H9 (cell line): ENCODE measurements at regions not wholly inside any gene's neighbourhood (a gene's known extent, or its start where the extent isn't known, plus 50 kb on each side); places are given as distances from the start of the nearest gene placed in this dataset.

Experiments used
- DNase-seq: peaks from one replicate; pipeline ENCODE4 v3.0.0-alpha.2; 2017
- H2AFZ ChIP-seq: one replicate; pipeline ENCODE4 v1.6.1; 2013; ENCODE audit warnings: mild to moderate bottlenecking, low read length, control low read depth, moderate library complexity
- H2AK5ac ChIP-seq: 2 replicates; pipeline ENCODE4 v1.6.1; 2013; ENCODE audit warnings: low read length, control low read depth, mixed read lengths; ENCODE audit not compliant: insufficient read length
- H2BK120ac ChIP-seq: one replicate; pipeline ENCODE4 v1.6.1; 2013; ENCODE audit warnings: low read depth, mild to moderate bottlenecking, low read length, control low read depth, inconsistent platforms; ENCODE audit not compliant: poor library complexity, severe bottlenecking
- H2BK12ac ChIP-seq: 2 replicates; pipeline ENCODE4 v1.6.1; 2013; ENCODE audit warnings: low read length, control low read depth, mixed read lengths, low read depth; ENCODE audit not compliant: insufficient read length
- H2BK15ac ChIP-seq: 2 replicates; pipeline ENCODE4 v1.6.1; 2013; ENCODE audit warnings: low read depth, low read length, control low read depth
- H2BK20ac ChIP-seq: one replicate; pipeline ENCODE4 v1.6.1; 2013; ENCODE audit warnings: low read depth, mild to moderate bottlenecking, low read length, control low read depth, inconsistent platforms; ENCODE audit not compliant: poor library complexity, severe bottlenecking
- H2BK5ac ChIP-seq: 2 replicates; pipeline ENCODE4 v1.6.1; 2013; ENCODE audit warnings: low read length, control low read depth, mixed read lengths; ENCODE audit not compliant: insufficient read length
- H3K14ac ChIP-seq: 2 replicates; pipeline ENCODE4 v1.6.1; 2013; ENCODE audit warnings: low read length, control low read depth; ENCODE audit not compliant: insufficient read depth
- H3K18ac ChIP-seq: 2 replicates; pipeline ENCODE4 v1.6.1; 2013; ENCODE audit warnings: low read depth, mild to moderate bottlenecking, mixed read lengths, low read length, control low read depth; ENCODE audit not compliant: insufficient read length
- H3K23ac ChIP-seq: 2 replicates; pipeline ENCODE4 v1.6.1; 2013; ENCODE audit warnings: low read length, control low read depth, mixed read lengths, low read depth; ENCODE audit not compliant: insufficient read length
- H3K23me2 ChIP-seq: 2 replicates; pipeline ENCODE4 v1.6.1; 2013; ENCODE audit warnings: low read depth, mild to moderate bottlenecking, mixed read lengths, low read length, control low read depth; ENCODE audit not compliant: insufficient read length, poor library complexity, severe bottlenecking
- H3K27ac ChIP-seq: 2 replicates; pipeline ENCODE4 v1.5.1; 2013; ENCODE audit warnings: low read length, control low read depth, mixed read lengths, low read depth; ENCODE audit not compliant: insufficient read length
- H3K27me3 ChIP-seq: 2 replicates; pipeline ENCODE4 v1.6.1; 2013; ENCODE audit warnings: low read length, control low read depth, inconsistent platforms; ENCODE audit not compliant: insufficient read depth
- H3K4ac ChIP-seq: 2 replicates; pipeline ENCODE4 v1.6.1; 2013; ENCODE audit warnings: low read depth, mild to moderate bottlenecking, control low read depth, inconsistent platforms, low read length, moderate library complexity
- H3K4me1 ChIP-seq: 2 replicates; pipeline ENCODE4 v1.6.1; 2013; ENCODE audit warnings: low read length, control low read depth, inconsistent platforms; ENCODE audit not compliant: insufficient read depth
- H3K4me2 ChIP-seq: 2 replicates; pipeline ENCODE4 v1.6.1; 2013; ENCODE audit warnings: low read length, control low read depth, mixed read lengths; ENCODE audit not compliant: insufficient read length, insufficient read depth
- H3K56ac ChIP-seq: 2 replicates; pipeline ENCODE4 v1.6.1; 2013; ENCODE audit warnings: low read depth, mild to moderate bottlenecking, mixed read lengths, low read length, control low read depth; ENCODE audit not compliant: insufficient read length
- H3K79me1 ChIP-seq: 2 replicates; pipeline ENCODE4 v1.6.1; 2013; ENCODE audit warnings: low read depth, mild to moderate bottlenecking, moderate library complexity, low read length, control low read depth, inconsistent platforms; ENCODE audit not compliant: insufficient read depth, poor library complexity, severe bottlenecking
- H3K79me2 ChIP-seq: 2 replicates; pipeline ENCODE4 v1.6.1; 2013; ENCODE audit warnings: low read length, control low read depth, inconsistent platforms; ENCODE audit not compliant: insufficient read depth
- H3K9ac ChIP-seq: 2 replicates; pipeline ENCODE4 v1.6.1; 2013; ENCODE audit warnings: low read length, control low read depth, mixed read lengths; ENCODE audit not compliant: insufficient read length; ENCODE audit errors: extremely low read depth
- H3K9me3 ChIP-seq: one replicate; pipeline ENCODE4 v1.6.1; 2013; ENCODE audit warnings: low read depth, low read length, inconsistent platforms; ENCODE audit not compliant: control insufficient read depth
- H3T11ph ChIP-seq: one replicate; pipeline ENCODE4 v1.6.1; 2013; ENCODE audit warnings: mild to moderate bottlenecking, low read length, control low read depth, inconsistent platforms
- H4K20me1 ChIP-seq: one replicate; pipeline ENCODE4 v1.6.1; 2013; ENCODE audit not compliant: control insufficient read depth, insufficient read length, insufficient read depth
- H4K5ac ChIP-seq: 2 replicates; pipeline ENCODE4 v1.6.1; 2013; ENCODE audit warnings: low read depth, mild to moderate bottlenecking, mixed read lengths, low read length, control low read depth; ENCODE audit not compliant: insufficient read length
- H4K8ac ChIP-seq: replicated peaks from 2 replicates; pipeline ENCODE4 v1.6.1; 2013; ENCODE audit warnings: low read length, control low read depth, mixed read lengths, low read depth; ENCODE audit not compliant: insufficient read length
- H4K91ac ChIP-seq: 2 replicates; pipeline ENCODE4 v1.6.1; 2013; ENCODE audit warnings: low read depth, mild to moderate bottlenecking, moderate library complexity, mixed read lengths, low read length, control low read depth; ENCODE audit not compliant: insufficient read length
- H3K27ac Mint-ChIP-seq, 3 experiments: 2 replicates in 2 of 3; 3 replicates in 1 of 3; pipeline ENCODE4 v1.8.0; 2020 to 2021; ENCODE audit warnings: mixed read lengths in 3 of 3, mild to moderate bottlenecking in 1 of 3, moderate library complexity in 1 of 3
- H3K27me3 Mint-ChIP-seq: 2 replicates; pipeline ENCODE4 v1.8.0; 2021; ENCODE audit warnings: low read depth, mild to moderate bottlenecking, moderate library complexity, mixed read lengths
- H3K36me3 Mint-ChIP-seq, 3 experiments: 2 replicates in 2 of 3; 3 replicates in 1 of 3; pipeline ENCODE4 v1.8.0; 2020 to 2021; ENCODE audit warnings: low read depth in 3 of 3, mixed read lengths in 3 of 3; ENCODE audit not compliant: insufficient read depth in 1 of 3
- H3K4me1 Mint-ChIP-seq, 2 experiments: 2 replicates each; pipeline ENCODE4 v1.8.0; 2020; ENCODE audit warnings: mixed read lengths in 2 of 2
- H3K4me3 Mint-ChIP-seq, 2 experiments: 2 replicates in 1 of 2; 3 replicates in 1 of 2; pipeline ENCODE4 v1.8.0; 2020 to 2021; ENCODE audit warnings: mild to moderate bottlenecking in 2 of 2, mixed read lengths in 2 of 2, moderate library complexity in 1 of 2
- H3K9me3 Mint-ChIP-seq, 2 experiments: 2 replicates in 1 of 2; 3 replicates in 1 of 2; pipeline ENCODE4 v1.8.0; 2020; ENCODE audit warnings: mild to moderate bottlenecking in 2 of 2, mixed read lengths in 2 of 2, moderate library complexity in 1 of 2
- CTCF ChIP-seq: fragments of 200-600 bp; sonication (generic); conservative IDR thresholded peaks from 3 replicates; pipeline ENCODE4 v1.8.0; 2021; ENCODE audit warnings: antibody characterized with exemption, mild to moderate bottlenecking
- WGBS: extraction: QIAGEN DNeasy Blood & Tissue Kit; methylation state at CpG from one replicate; pipeline ENCODE4 v1.1.7; 2013; ENCODE audit warnings: missing lambda C conversion rate, low lambda C conversion rate, mixed read lengths; ENCODE audit not compliant: insufficient read length; ENCODE audit errors: extremely low coverage; 5-methylcytosine and 5-hydroxymethylcytosine counted together

GRCh38 chr10:27620430-27621397 lies 116.6 kb downstream of the RAB18 start:
- Histone ChIP-seq H3K79me1 (no peaks in the 10 kb centered on the region), H4K5ac (no peak overlapping the region), H3K23me2 (no peaks in the 10 kb centered on the region), H2BK5ac (no peak overlapping the region), H3K56ac (no peak overlapping the region), H3K14ac (no peak overlapping the region), H2BK15ac (no peak overlapping the region), H3K9ac (no peak overlapping the region), H2BK12ac (no peak overlapping the region), H4K20me1 (no peaks in the 10 kb centered on the region), H3K23ac (no peak overlapping the region), H3K4me2 (no peak overlapping the region), H3K4me1 (peaks cover 2% of the 10 kb centered on the region; the same call in 1 of the 2 replicates), H2AFZ (no peak overlapping the region), H3K79me2 (no peaks in the 10 kb centered on the region), H3K27me3 (no peaks in the 10 kb centered on the region), H4K8ac (no peak overlapping the region), H3K4ac (no peak overlapping the region), H3K18ac (no peak overlapping the region), H3K9me3 (no peaks in the 10 kb centered on the region), H3T11ph (no peak overlapping the region), H2AK5ac (no peak overlapping the region), H4K91ac (no peak overlapping the region), H2BK20ac (no peak overlapping the region), H2BK120ac (no peak overlapping the region), H3K27ac (no peak overlapping the region)
- H3K27me3 Mint-ChIP-seq = peaks cover 5% of the 10 kb centered on the region
- H3K4me3 Mint-ChIP-seq = no peak overlapping the region
- TF ChIP-seq CTCF = no peak
- no CpG with 5 or more reads among the region's 10 CpGs for WGBS
- H3K36me3 Mint-ChIP-seq = 0 out of 7 replicates have a peak, but pooled peaks cover 0 to 7% (median 0%) of the 10 kb centered on the region in 3 experiments
- no peak overlapping the region; a peak in 1 of 7 replicates for H3K27ac Mint-ChIP-seq
- DNase-seq = no peak
- peaks cover 10 to 15% of the 10 kb centered on the region in 2 experiments for H3K4me1 Mint-ChIP-seq
- peaks cover 0 to 3% of the 10 kb centered on the region in 2 experiments; a peak in 4 of 5 replicates for H3K9me3 Mint-ChIP-seq
